ENCODE measurements at regions not wholly inside any gene's neighbourhood (a gene's known extent, or its start where the extent isn't known, plus 50 kb on each side); places are given as distances from the start of the nearest gene placed in this dataset.

DNA sequence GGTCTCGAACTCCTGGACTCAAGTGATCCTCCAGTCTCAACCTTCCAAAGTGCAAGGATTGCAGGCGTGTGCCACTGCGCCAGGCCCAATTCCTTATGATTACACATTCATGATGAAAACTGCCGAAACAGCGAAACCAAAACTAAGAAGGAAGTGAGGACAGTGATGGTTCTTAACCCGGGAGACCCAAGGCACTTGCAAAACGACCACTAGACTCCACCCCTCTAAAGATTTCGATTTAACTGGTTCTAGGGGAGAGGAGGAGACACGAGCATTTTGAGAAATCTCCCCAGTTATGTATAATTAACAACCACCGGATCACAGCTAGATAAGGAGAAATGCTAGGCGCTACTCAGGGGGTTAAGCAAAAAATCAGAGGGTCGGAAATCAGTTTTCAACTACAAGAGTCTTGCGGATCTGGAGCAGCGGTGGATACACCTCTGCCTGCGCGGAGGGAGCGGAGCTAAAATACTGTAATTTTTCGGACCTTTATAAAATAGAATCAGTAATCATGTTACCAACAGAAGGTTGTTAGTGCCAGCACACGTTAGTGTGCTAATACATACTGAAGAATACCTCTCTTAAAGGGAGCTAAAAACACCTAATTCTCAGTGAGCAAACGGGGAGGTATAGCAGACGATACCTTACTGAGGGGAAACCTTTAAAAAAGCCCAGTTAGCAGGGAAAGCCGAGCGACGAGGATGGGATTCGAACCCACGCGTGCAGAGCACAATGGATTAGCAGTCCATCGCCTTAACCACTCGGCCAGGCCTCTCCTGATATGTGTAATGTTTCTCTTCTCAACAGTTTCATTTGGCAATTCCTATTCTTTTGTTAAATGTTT is 60.0 kb upstream of the BTN3A2 start:
- TF ChIP-seq, protein P1, sequence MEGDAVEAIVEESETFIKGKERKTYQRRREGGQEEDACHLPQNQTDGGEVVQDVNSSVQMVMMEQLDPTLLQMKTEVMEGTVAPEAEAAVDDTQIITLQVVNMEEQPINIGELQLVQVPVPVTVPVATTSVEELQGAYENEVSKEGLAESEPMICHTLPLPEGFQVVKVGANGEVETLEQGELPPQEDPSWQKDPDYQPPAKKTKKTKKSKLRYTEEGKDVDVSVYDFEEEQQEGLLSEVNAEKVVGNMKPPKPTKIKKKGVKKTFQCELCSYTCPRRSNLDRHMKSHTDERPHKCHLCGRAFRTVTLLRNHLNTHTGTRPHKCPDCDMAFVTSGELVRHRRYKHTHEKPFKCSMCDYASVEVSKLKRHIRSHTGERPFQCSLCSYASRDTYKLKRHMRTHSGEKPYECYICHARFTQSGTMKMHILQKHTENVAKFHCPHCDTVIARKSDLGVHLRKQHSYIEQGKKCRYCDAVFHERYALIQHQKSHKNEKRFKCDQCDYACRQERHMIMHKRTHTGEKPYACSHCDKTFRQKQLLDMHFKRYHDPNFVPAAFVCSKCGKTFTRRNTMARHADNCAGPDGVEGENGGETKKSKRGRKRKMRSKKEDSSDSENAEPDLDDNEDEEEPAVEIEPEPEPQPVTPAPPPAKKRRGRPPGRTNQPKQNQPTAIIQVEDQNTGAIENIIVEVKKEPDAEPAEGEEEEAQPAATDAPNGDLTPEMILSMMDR (IDR thresholded peaks at IDR 0.05; ENCODE audit: extremely low read depth, missing control alignments): no peak
- peak; percentile 34 for DNase-seq (ENCODE audit: low spot score)

- DNase-seq (ENCODE audit: low spot score): no peak
- TF ChIP-seq, protein P1 (IDR thresholded peaks at IDR 0.05; ENCODE audit: extremely low read depth, missing control alignments): no peak
These were observed 59.4 kb upstream of the BTN3A2 start for GRCh38 chr6:26305641-26305969.

DNA sequence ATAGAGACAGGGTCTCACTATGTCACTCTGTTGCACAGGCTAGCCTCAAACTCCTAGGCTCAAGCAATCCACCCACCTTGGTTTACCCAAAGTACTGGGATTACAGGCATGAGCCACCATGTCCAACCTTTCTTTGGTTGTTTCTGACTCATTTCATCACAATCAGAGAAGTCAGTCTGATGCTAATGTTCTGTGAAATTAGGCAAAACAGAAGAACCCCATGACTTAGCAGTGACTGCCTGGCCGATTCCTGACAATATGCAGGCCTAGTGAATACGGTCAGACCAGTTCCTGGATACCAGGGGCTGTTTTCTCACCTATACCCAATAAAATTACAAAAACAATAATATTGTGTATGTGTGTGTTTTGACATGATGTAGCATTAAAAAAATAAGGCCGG is 58.8 kb upstream of the BTN3A2 start:
- TF ChIP-seq, protein P1 (IDR thresholded peaks at IDR 0.05; ENCODE audit: extremely low read depth, missing control alignments): no peak
- no peak for DNase-seq (ENCODE audit: low spot score)

DNA sequence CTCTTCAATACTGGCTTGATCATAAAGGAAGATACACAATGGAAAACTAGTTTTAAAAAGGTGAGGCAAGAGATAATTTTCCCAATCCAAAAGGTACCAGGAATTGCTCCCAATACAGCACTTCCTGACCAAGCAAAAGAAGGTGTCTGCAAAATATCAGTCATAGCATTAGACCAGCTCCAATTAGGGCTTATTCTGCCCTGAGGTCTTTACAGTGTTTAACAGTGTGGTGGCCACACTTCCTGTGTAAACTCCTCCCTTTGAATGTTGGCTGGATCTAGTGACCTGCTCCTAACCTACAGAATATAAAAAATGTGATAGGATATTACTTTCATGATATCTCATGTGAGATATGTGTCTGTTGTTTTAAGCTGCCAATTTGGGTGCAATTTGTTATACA is 57.1 kb upstream of the BTN3A2 start:
- TF ChIP-seq, protein P1 (IDR thresholded peaks at IDR 0.05; ENCODE audit: extremely low read depth, missing control alignments): no peak
- DNase-seq (ENCODE audit: low spot score): no peak

GRCh38 chr6:26309731-26310142 is 55.3 kb upstream of the BTN3A2 start:
- no peak for DNase-seq (ENCODE audit: low spot score)
- TF ChIP-seq, protein P1 (IDR thresholded peaks at IDR 0.05; ENCODE audit: extremely low read depth, missing control alignments): no peak

DNA sequence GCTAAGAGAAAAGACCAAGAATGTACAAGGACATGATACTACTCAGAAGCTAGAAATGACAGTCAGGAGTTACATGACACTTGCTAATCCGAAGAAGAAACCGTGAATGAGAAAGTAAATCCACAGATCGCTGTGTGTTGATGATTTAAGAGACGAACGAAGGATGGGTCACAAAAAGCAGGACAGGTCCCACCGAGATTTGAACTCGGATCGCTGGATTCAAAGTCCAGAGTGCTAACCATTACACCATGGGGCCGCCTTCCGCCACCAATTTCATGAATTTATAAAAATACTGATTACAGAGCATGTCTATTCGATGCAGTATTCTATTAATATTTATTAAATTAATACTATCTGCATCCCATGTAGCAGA is 54.0 kb upstream of the BTN3A2 start:
- DNase-seq (ENCODE audit: low spot score): no peak
- TF ChIP-seq, protein P1 (IDR thresholded peaks at IDR 0.05; ENCODE audit: extremely low read depth, missing control alignments): no peak

- TF ChIP-seq, protein P1 (IDR thresholded peaks at IDR 0.05; ENCODE audit: extremely low read depth, missing control alignments): no peak
These were observed 53.5 kb upstream of the BTN3A2 start for GRCh38 chr6:26311385-26312095.

More at GRCh38 chr6:26311385-26312095, 53.5 kb upstream of the BTN3A2 start:
- no peak for DNase-seq (ENCODE audit: low spot score)
